Stimulated activated CD4-positive, alpha-beta T cell treated with anti-CD3 and anti-CD28 coated beads, Interleukin-15, amount 100 ng/mL, for 1 hour (primary cell): ENCODE measurements at regions not wholly inside any gene's neighbourhood (a gene's known extent, or its start where the extent isn't known, plus 50 kb on each side); places are given as distances from the start of the nearest gene placed in this dataset.

Experiments used
- DNase-seq, 2 donors: peaks; one replicate each; pipeline ENCODE4 v3.0.0-alpha.2; 2020; ENCODE audit warnings: low read depth in 1 of 2, low spot score in 1 of 2

- DNase-seq = no peak
Observed at GRCh38 chr12:130216031-130216430, 53.8 kb downstream of the FZD10 start.

GRCh38 chr12:130218682-130219081 is 56.4 kb downstream of the FZD10 start:
- DNase-seq = no peak

GRCh38 chr12:130219929-130220705 is 57.9 kb downstream of the FZD10 start:
- no peak for DNase-seq

- DNase-seq = no peak
Observed at GRCh38 chr12:130220706-130221100, 58.4 kb downstream of the FZD10 start.

- no peak for DNase-seq
Observed at GRCh38 chr12:130222519-130223218, 60.4 kb downstream of the FZD10 start.

- DNase-seq = no peak
Observed at GRCh38 chr12:130223767-130224244, 61.5 kb downstream of the FZD10 start.

- no peak for DNase-seq
Observed at GRCh38 chr12:130224613-130225012, 62.3 kb downstream of the FZD10 start.

- no peak for DNase-seq
Observed at GRCh38 chr12:130225347-130225746, 63.1 kb downstream of the FZD10 start.

- DNase-seq = no peak
Observed at GRCh38 chr12:130226126-130226525, 63.9 kb downstream of the FZD10 start.

- DNase-seq = no peak
Observed at GRCh38 chr12:130226771-130227170, 64.5 kb downstream of the FZD10 start.

- no peak for DNase-seq
Observed at GRCh38 chr12:130227641-130228040, 65.4 kb downstream of the FZD10 start.

GRCh38 chr12:130236446-130236845 is 74.2 kb downstream of the FZD10 start:
- DNase-seq = no peak

GRCh38 chr12:130240831-130241590 is 78.7 kb downstream of the FZD10 start:
- no peak for DNase-seq

GRCh38 chr12:130242506-130242905 is 80.2 kb downstream of the FZD10 start:
- DNase-seq = no peak

- no peak for DNase-seq
Observed at GRCh38 chr12:130245251-130245650, 83.0 kb downstream of the FZD10 start.

- DNase-seq = no peak
Observed at GRCh38 chr12:130246560-130246959, 84.3 kb downstream of the FZD10 start.

- no peak for DNase-seq
Observed at GRCh38 chr12:130247634-130248237, 85.5 kb downstream of the FZD10 start.

- no peak for DNase-seq
Observed at GRCh38 chr12:130249376-130249775, 87.1 kb downstream of the FZD10 start.

GRCh38 chr12:130251236-130251780 is 86.4 kb upstream of the PIWIL1 start:
- DNase-seq = no peak

- no peak for DNase-seq
Observed at GRCh38 chr12:130253866-130254265, 83.8 kb upstream of the PIWIL1 start.
